Kidney (tissue), 13 donors: ENCODE measurements at regions not wholly inside any gene's neighbourhood (a gene's known extent, or its start where the extent isn't known, plus 50 kb on each side); places are given as distances from the start of the nearest gene placed in this dataset.

Source experiments
- DNase-seq, 5 donors: peaks; one replicate each; pipeline ENCODE4 v3.0.0-alpha.2; 2013 to 2020
- FAIRE-seq: peaks from 2 replicates; lab custom pipeline; 2012; peaks lifted over from hg19 to GRCh38; lab: Jason Lieb, UNC
- H3K27ac ChIP-seq, 2 donors: one replicate each; pipeline ENCODE4 v1.7.0; 2013; ENCODE audit warnings: low read depth in 2 of 2, low read length in 2 of 2, inconsistent platforms in 1 of 2
- H3K27me3 ChIP-seq: one replicate; pipeline ENCODE4 v1.7.1; 2013; ENCODE audit warnings: low read length, inconsistent platforms; ENCODE audit not compliant: control insufficient read depth, insufficient read depth
- H3K36me3 ChIP-seq, 3 donors: one replicate each; pipeline versions ENCODE4 v1.7.0 to v1.7.1; 2013; ENCODE audit warnings: low read length in 3 of 3, control low read depth in 1 of 3, inconsistent platforms in 1 of 3; ENCODE audit not compliant: insufficient read depth in 3 of 3, control insufficient read depth in 2 of 3
- H3K4me1 ChIP-seq, 3 donors: one replicate each; pipeline versions ENCODE4 v1.7.0 to v1.7.1; 2013; ENCODE audit warnings: low read length in 3 of 3, inconsistent platforms in 1 of 3, low read depth in 1 of 3; ENCODE audit not compliant: control insufficient read depth in 2 of 3, insufficient read depth in 2 of 3
- H3K4me3 ChIP-seq, 3 donors: one replicate each; pipeline versions ENCODE4 v1.7.0 to v1.8.1; 2013; ENCODE audit warnings: low read length in 3 of 3, control low read depth in 1 of 3, inconsistent platforms in 1 of 3
- H3K9ac ChIP-seq, 3 donors: one replicate each; pipeline versions ENCODE4 v1.7.0 to v1.7.1; 2013; ENCODE audit warnings: low read length in 3 of 3, control low read depth in 1 of 3, inconsistent platforms in 1 of 3
- H3K9me3 ChIP-seq, 3 donors: one replicate each; pipeline versions ENCODE4 v1.7.0 to v1.7.1; 2013; ENCODE audit warnings: low read length in 3 of 3, control low read depth in 1 of 3, inconsistent platforms in 1 of 3; ENCODE audit not compliant: control insufficient read depth in 2 of 3, insufficient read depth in 1 of 3
- CTCF ChIP-seq: IDR thresholded peaks from 3 replicates; pipeline ENCODE4 v1.5.1; 2012; ENCODE audit warnings: mild to moderate bottlenecking, moderate library complexity, borderline replicate concordance; ENCODE audit not compliant: insufficient read depth; ENCODE audit errors: extremely low read depth
- intact Hi-C: fragments of 100-400 bp; cut with DNase I; formaldehyde crosslinking; loops from one replicate; pipeline ENCODE4 v1.11.1; 2022
- donor health status: control.
- donor health status: control.
- donor health status: control.
- donor health status: control.
- donor health status: control.
- donor health status: DM: yes; HTN: yes; CAD: no.
- donor health status: Normal renal cell carcinoma (clear cell type).

- intact Hi-C loops: no loop called here
- H3K36me3 ChIP-seq: no peaks in the 10 kb centered on the region
- DNase-seq (no peak), FAIRE-seq (no peak)
- H3K9me3 ChIP-seq: no peaks in the 10 kb centered on the region
- H3K27me3 ChIP-seq: no peaks in the 10 kb centered on the region
- H3K9ac ChIP-seq: no peak overlapping the region
- no peaks in the 10 kb centered on the region for H3K4me1 ChIP-seq
- no peak for TF ChIP-seq CTCF
- H3K4me3 ChIP-seq: no peak overlapping the region
- H3K27ac ChIP-seq: no peak overlapping the region
Measured at GRCh38 chr10:128494665-128495064, 368.4 kb upstream of the MKI67 start.

- intact Hi-C loops: no loop called here
- Histone ChIP-seq H3K27me3 (no peaks in the 10 kb centered on the region), H3K4me3 (no peak overlapping the region), H3K27ac (no peak overlapping the region), H3K4me1 (no peaks in the 10 kb centered on the region), H3K9ac (no peak overlapping the region), H3K36me3 (no peaks in the 10 kb centered on the region), H3K9me3 (no peaks in the 10 kb centered on the region)
- DNase-seq: no peak
- FAIRE-seq: no peak
- no peak for TF ChIP-seq CTCF
Measured at GRCh38 chr10:128497660-128498377, 371.6 kb upstream of the MKI67 start.

GRCh38 chr10:128498378-128498730 is 372.1 kb upstream of the MKI67 start:
- DNase-seq (no peak), FAIRE-seq (no peak)
- intact Hi-C loops: no loop called here
- no peak for TF ChIP-seq CTCF
- Histone ChIP-seq H3K9ac (no peak overlapping the region), H3K4me3 (no peak overlapping the region), H3K27me3 (no peaks in the 10 kb centered on the region), H3K9me3 (no peaks in the 10 kb centered on the region), H3K27ac (no peak overlapping the region), H3K36me3 (no peaks in the 10 kb centered on the region), H3K4me1 (no peaks in the 10 kb centered on the region)

GRCh38 chr10:128498746-128499145 is 372.5 kb upstream of the MKI67 start:
- no peaks in the 10 kb centered on the region for H3K4me1 ChIP-seq
- no peak overlapping the region for H3K27ac ChIP-seq
- DNase-seq (no peak), FAIRE-seq (no peak)
- no peak overlapping the region for H3K4me3 ChIP-seq
- no peaks in the 10 kb centered on the region for H3K27me3 ChIP-seq
- H3K9ac ChIP-seq: no peak overlapping the region
- H3K9me3 ChIP-seq: no peaks in the 10 kb centered on the region
- no peak for TF ChIP-seq CTCF
- H3K36me3 ChIP-seq: no peaks in the 10 kb centered on the region
- intact Hi-C loops: no loop called here
